ENCODE measurements at regions not wholly inside any gene's neighbourhood (a gene's known extent, or its start where the extent isn't known, plus 50 kb on each side); places are given as distances from the start of the nearest gene placed in this dataset.

GRCh38 chr4:135269125-135269890, 1067.7 kb upstream of the PABPC4L start:
- H3K36me3 ChIP-seq = no peaks in the 10 kb centered on the region
- H3K27me3 ChIP-seq = no peaks in the 10 kb centered on the region
- intact Hi-C loops (cut with DNase I) = no loop called here
- no peak for TF ChIP-seq CTCF (IDR thresholded peaks at IDR 0.05)
- no peak for TF ChIP-seq EP300 (IDR thresholded peaks at IDR 0.05)
- no peak for TF ChIP-seq POLR2A (IDR thresholded peaks at IDR 0.05; ENCODE audit: low read depth)
- no peak for TF ChIP-seq POLR2AphosphoS5 (IDR thresholded peaks at IDR 0.05)
- H3K4me1 ChIP-seq = no peaks in the 10 kb centered on the region
- H3K9me3 ChIP-seq = no peaks in the 10 kb centered on the region
- 85% methylated on average over 7 of the region's 7 CpGs for WGBS
- no peak for DNase-seq (ENCODE audit: extremely low spot score)
- H3K27ac ChIP-seq (replicated peaks in 1 of 4) = no peak overlapping the region
- H3K4me3 ChIP-seq = no peak overlapping the region

GRCh38 chr4:135268369-135268768, 1066.8 kb upstream of the PABPC4L start:
- Histone ChIP-seq H3K4me1 (no peaks in the 10 kb centered on the region), H3K4me3 (no peak overlapping the region), H3K27ac (replicated peaks in 1 of 4) (no peak overlapping the region), H3K9me3 (no peaks in the 10 kb centered on the region), H3K27me3 (no peaks in the 10 kb centered on the region), H3K36me3 (no peaks in the 10 kb centered on the region)
- DNase-seq (ENCODE audit: extremely low spot score) = no peak
- TF ChIP-seq POLR2AphosphoS5 (IDR thresholded peaks at IDR 0.05) (no peak), POLR2A (IDR thresholded peaks at IDR 0.05; ENCODE audit: low read depth) (no peak), CTCF (IDR thresholded peaks at IDR 0.05) (no peak), EP300 (IDR thresholded peaks at IDR 0.05) (no peak)
- intact Hi-C loops (cut with DNase I) = no loop called here
- WGBS = 79% methylated on average over 3 of the region's 3 CpGs

GRCh38 chr4:135267148-135267865, 1065.7 kb upstream of the PABPC4L start:
- no peak for TF ChIP-seq CTCF (IDR thresholded peaks at IDR 0.05)
- TF ChIP-seq POLR2AphosphoS5 (IDR thresholded peaks at IDR 0.05) = no peak
- TF ChIP-seq POLR2A (IDR thresholded peaks at IDR 0.05; ENCODE audit: low read depth) = no peak
- TF ChIP-seq EP300 (IDR thresholded peaks at IDR 0.05) = no peak
- Histone ChIP-seq H3K4me1 (no peaks in the 10 kb centered on the region), H3K36me3 (no peaks in the 10 kb centered on the region), H3K4me3 (no peak overlapping the region), H3K27me3 (no peaks in the 10 kb centered on the region), H3K27ac (replicated peaks in 1 of 4) (no peak overlapping the region), H3K9me3 (no peaks in the 10 kb centered on the region)
- intact Hi-C loops (cut with DNase I) = no loop called here
- DNase-seq (ENCODE audit: extremely low spot score) = no peak
- WGBS = 41% methylated on average over 13 of the region's 13 CpGs

GRCh38 chr4:135256111-135256510, 1054.5 kb upstream of the PABPC4L start:
- Histone ChIP-seq H3K36me3 (no peaks in the 10 kb centered on the region), H3K4me1 (no peaks in the 10 kb centered on the region), H3K27ac (replicated peaks in 1 of 4) (no peak overlapping the region), H3K9me3 (no peaks in the 10 kb centered on the region), H3K4me3 (no peak overlapping the region), H3K27me3 (no peaks in the 10 kb centered on the region)
- intact Hi-C loops (cut with DNase I) = no loop called here
- no peak for DNase-seq (ENCODE audit: extremely low spot score)
- no peak for TF ChIP-seq POLR2A (IDR thresholded peaks at IDR 0.05; ENCODE audit: low read depth)
- no peak for TF ChIP-seq EP300 (IDR thresholded peaks at IDR 0.05)
- TF ChIP-seq CTCF (IDR thresholded peaks at IDR 0.05) = no peak
- TF ChIP-seq POLR2AphosphoS5 (IDR thresholded peaks at IDR 0.05) = no peak
